GM12878 (cell line): ENCODE measurements at regions not wholly inside any gene's neighbourhood (a gene's known extent, or its start where the extent isn't known, plus 50 kb on each side); places are given as distances from the start of the nearest gene placed in this dataset.

Source experiments
- ATAC-seq: fragments of 200-7000 bp; cut with Tn5 transposase; 3 replicates; pipeline ENCODE4 v1.9.1; 2020; ENCODE audit warnings: mild to moderate bottlenecking, moderate library complexity
- BruUV-seq: library from RNA; stranded (reverse); fragments of 400-500 nt; replicated peaks from 2 replicates; lab custom pipeline; 2021; lab: Mats Ljungman, UMichigan
- CTCF ChIA-PET: fragments of 300-600 bp; sonication (Branson Sonifier 250); formaldehyde crosslinking; extraction: SDS; loops from one replicate; lab custom pipeline; 2021; ENCODE audit warnings: inconsistent platforms; lab: Yijun Ruan, JAX
- POLR2A ChIA-PET: fragments of 350-600 bp; formaldehyde crosslinking; extraction: SDS; loops from one replicate; lab custom pipeline; 2021; ENCODE audit warnings: inconsistent platforms; lab: Charles Lee
- RAD21 ChIA-PET: fragments of 300-600 bp; sonication (Branson Sonifier 250); formaldehyde crosslinking; loops from one replicate; lab custom pipeline; 2023; ENCODE audit warnings: antibody characterized with exemption; ENCODE audit not compliant: unreplicated experiment; lab: Charles Lee
- SMC1A ChIA-PET: fragments of 300-600 bp; sonication (Branson Sonifier 250); formaldehyde crosslinking; loops from one replicate; lab custom pipeline; 2023; ENCODE audit not compliant: unreplicated experiment, uncharacterized antibody; lab: Charles Lee
- DNase-seq: peaks from one replicate; pipeline ENCODE4 v3.0.0-alpha.2; 2011; ENCODE audit warnings: low read depth, low spot score
- FAIRE-seq: peaks from 3 replicates; lab custom pipeline; 2011; peaks lifted over from hg19 to GRCh38; lab: Jason Lieb, UNC
- H2AFZ ChIP-seq: 2 replicates; pipeline ENCODE4 v1.6.0; 2011; ENCODE audit warnings: low read depth, low read length, control low read depth; ENCODE audit not compliant: control insufficient read depth
- H3K27ac ChIP-seq: 2 replicates; pipeline ENCODE4 v1.5.1; 2011; ENCODE audit warnings: control low read depth; ENCODE audit not compliant: control insufficient read depth, insufficient read depth
- H3K27me3 ChIP-seq, 2 experiments: replicated peaks in 1 of 2; 2 replicates each; pipeline versions ENCODE4 v1.6.0 to v1.6.1; 2011; ENCODE audit warnings: low read length in 1 of 2; ENCODE audit not compliant: control insufficient read depth in 2 of 2, insufficient read depth in 2 of 2
- H3K36me3 ChIP-seq, 2 experiments: 2 replicates each; pipeline ENCODE4 v1.5.1; 2011; ENCODE audit warnings: low read length in 1 of 2; ENCODE audit not compliant: control insufficient read depth in 2 of 2, insufficient read depth in 2 of 2
- H3K4me1 ChIP-seq: 2 replicates; pipeline ENCODE4 v1.6.1; 2011; ENCODE audit warnings: mild to moderate bottlenecking, low read length, moderate library complexity, mixed read lengths; ENCODE audit not compliant: control insufficient read depth, insufficient read depth
- H3K4me2 ChIP-seq: 2 replicates; pipeline ENCODE4 v1.6.0; 2011; ENCODE audit warnings: control low read depth; ENCODE audit not compliant: control insufficient read depth, insufficient read depth
- H3K4me3 ChIP-seq: fragments of 200-600 bp; sonication (generic); 2 replicates; pipeline ENCODE4 v1.5.1; 2016
- H3K79me2 ChIP-seq: 2 replicates; pipeline ENCODE4 v1.6.0; 2011; ENCODE audit warnings: low read length; ENCODE audit not compliant: control insufficient read depth, insufficient read depth
- H3K9ac ChIP-seq: 2 replicates; pipeline ENCODE4 v1.8.0; 2011; ENCODE audit warnings: low read length, control low read depth, mixed read lengths; ENCODE audit not compliant: control insufficient read depth, insufficient read depth
- H3K9me3 ChIP-seq: replicated peaks from 3 replicates; pipeline ENCODE4 v1.5.1; 2011; ENCODE audit warnings: mild to moderate bottlenecking, low read length; ENCODE audit not compliant: control insufficient read depth, insufficient read depth
- H4K20me1 ChIP-seq: 2 replicates; pipeline ENCODE4 v1.6.0; 2011; ENCODE audit not compliant: control insufficient read depth, insufficient read depth
- BACH1 ChIP-seq: fragments of 450-650 bp; IDR thresholded peaks from 2 replicates; pipeline ENCODE4 v1.6.1; 2017; ENCODE audit warnings: mild to moderate bottlenecking, borderline replicate concordance
- E2F8 ChIP-seq: fragments of 450-650 bp; IDR thresholded peaks from 2 replicates; pipeline ENCODE4 v1.6.1; 2018; ENCODE audit warnings: mild to moderate bottlenecking, low read depth, moderate library complexity; ENCODE audit not compliant: partially characterized antibody
- EP300 ChIP-seq, 2 experiments: fragments of 150-350 bp in 1 of 2; IDR thresholded peaks; 2 replicates each; pipeline ENCODE4 v1.6.1; 2011 to 2012; ENCODE audit warnings: low read depth in 2 of 2, low read length in 2 of 2, borderline replicate concordance in 1 of 2, improper control_type of control experiment in 1 of 2, inconsistent platforms in 1 of 2; ENCODE audit not compliant: control insufficient read depth in 1 of 2
- POLR2AphosphoS2 ChIP-seq: IDR thresholded peaks from 2 replicates; pipeline ENCODE4 v1.6.1; 2011; ENCODE audit warnings: low read depth, mild to moderate bottlenecking, low read length, improper control_type of control experiment, moderate library complexity
- SMC3 ChIP-seq: IDR thresholded peaks from 2 replicates; pipeline ENCODE4 v1.6.1; 2011; ENCODE audit warnings: low read length, improper control_type of control experiment, borderline replicate concordance
- WGBS: methylation state at CpG from one replicate; pipeline ENCODE4 v1.1.6; 2016; ENCODE audit warnings: low lambda C conversion rate; ENCODE audit not compliant: insufficient replicate concordance, insufficient coverage; ENCODE audit errors: missing lambda C conversion rate; 5-methylcytosine and 5-hydroxymethylcytosine counted together
- in situ Hi-C: fragments of 300-500 bp; cut with MboI; formaldehyde crosslinking; loops from 9 replicates; pipeline ENCODE4 v1.14.3; 2018; ENCODE audit warnings: mixed read lengths
- intact Hi-C: fragments of 100-400 bp; cut with micrococcal nuclease; formaldehyde crosslinking; loops from one replicate; pipeline ENCODE4 v1.14.2; 2022; ENCODE audit not compliant: unreplicated experiment

GRCh38 chr4:22978656-22979055 lies 285.9 kb downstream of the GBA3 start:
- Histone ChIP-seq H2AFZ (no peak overlapping the region), H3K4me3 (no peak overlapping the region), H3K4me1 (no peaks in the 10 kb centered on the region), H3K27me3 (no peaks in the 10 kb centered on the region), H4K20me1 (no peaks in the 10 kb centered on the region), H3K79me2 (no peaks in the 10 kb centered on the region), H3K36me3 (no peaks in the 10 kb centered on the region), H3K27ac (no peak overlapping the region), H3K9ac (no peak overlapping the region), H3K9me3 (no peaks in the 10 kb centered on the region), H3K4me2 (no peak overlapping the region)
- ChIA-PET CTCF (no interaction called here), POLR2A (no interaction called here), RAD21 (no interaction called here), SMC1A (interaction anchor here (0.6 to 1.5 kb wide), 3 partner anchors 9 to 609 kb away, joined by 3 read pairs; no protein-coding TSS in a partner anchor)
- ATAC-seq (no peak), DNase-seq (no peak), FAIRE-seq (no peak)
- BruUV-seq: no TSS peak
- intact Hi-C loops (no loop called here), in situ Hi-C loops (no loop called here)
- TF ChIP-seq SMC3 (no peak), EP300 (IDR thresholded peaks at IDR 0.05; ENCODE audit: borderline replicate concordance in 1 of 2, control insufficient read depth in 1 of 2, low read depth in 2 of 2, low read length in 2 of 2) (no peak), POLR2AphosphoS2 (no peak), BACH1 (no peak)

- H2AFZ ChIP-seq: no peak overlapping the region
- in situ Hi-C loops: no loop called here
- ChIA-PET SMC1A (interaction anchor here (0.9 to 1.5 kb wide), 3 partner anchors 12 to 141 kb away, joined by 3 to 4 read pairs (median 3); no protein-coding TSS in a partner anchor), POLR2A (no interaction called here), RAD21 (interaction anchor here (1.5 kb wide), 1 partner anchor 21 kb away, joined by 3 read pairs; no protein-coding TSS in a partner anchor), CTCF (interaction anchor here (0.9 to 3.6 kb wide), 2 partner anchors 12 to 73 kb away, joined by 3 to 15 read pairs; no protein-coding TSS in a partner anchor)
- BruUV-seq: no TSS peak
- no peaks in the 10 kb centered on the region for H3K9me3 ChIP-seq
- no peak overlapping the region for H3K4me3 ChIP-seq
- DNase-seq (no peak), ATAC-seq (no peak), FAIRE-seq (no peak)
- no peak for TF ChIP-seq E2F8
- H3K79me2 ChIP-seq: no peaks in the 10 kb centered on the region
- no peaks in the 10 kb centered on the region for H4K20me1 ChIP-seq
- no peak overlapping the region for H3K27ac ChIP-seq
- H3K4me1 ChIP-seq: no peaks in the 10 kb centered on the region
- intact Hi-C loops: no loop called here
- H3K9ac ChIP-seq: no peak overlapping the region
- no peak overlapping the region for H3K4me2 ChIP-seq
- no peaks in the 10 kb centered on the region for H3K36me3 ChIP-seq
- WGBS: 0% methylated on average over 1 of the region's 1 CpG
- H3K27me3 ChIP-seq: no peaks in the 10 kb centered on the region
Measured at GRCh38 chr4:22970665-22971064, 277.9 kb downstream of the GBA3 start.
